ENCODE measurements at regions not wholly inside any gene's neighbourhood (a gene's known extent, or its start where the extent isn't known, plus 50 kb on each side); places are given as distances from the start of the nearest gene placed in this dataset.

- no peak for DNase-seq (ENCODE audit: low read depth in 2 of 2)
Observed at GRCh38 chr5:61737301-61737963, 405.4 kb downstream of the ZSWIM6 start.

DNA sequence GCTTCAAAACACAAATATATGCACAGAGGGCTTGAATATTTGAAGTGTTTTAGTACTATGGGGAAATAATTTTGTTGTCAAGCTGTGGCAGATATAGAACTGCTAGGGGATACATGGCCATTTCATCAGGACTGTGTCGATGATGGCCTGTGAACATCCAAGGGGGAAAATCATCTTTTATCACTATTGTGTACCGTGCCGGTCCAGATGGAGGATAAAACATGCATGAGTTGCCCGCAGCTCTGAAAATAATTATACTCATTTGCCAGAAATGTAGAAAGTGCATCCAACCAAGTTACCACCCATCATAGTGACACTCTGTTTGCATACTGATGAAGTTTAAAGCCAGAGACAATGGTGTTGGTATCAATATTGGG, 405.9 kb downstream of the ZSWIM6 start:
- no peak for DNase-seq (ENCODE audit: low read depth in 2 of 2)

DNA sequence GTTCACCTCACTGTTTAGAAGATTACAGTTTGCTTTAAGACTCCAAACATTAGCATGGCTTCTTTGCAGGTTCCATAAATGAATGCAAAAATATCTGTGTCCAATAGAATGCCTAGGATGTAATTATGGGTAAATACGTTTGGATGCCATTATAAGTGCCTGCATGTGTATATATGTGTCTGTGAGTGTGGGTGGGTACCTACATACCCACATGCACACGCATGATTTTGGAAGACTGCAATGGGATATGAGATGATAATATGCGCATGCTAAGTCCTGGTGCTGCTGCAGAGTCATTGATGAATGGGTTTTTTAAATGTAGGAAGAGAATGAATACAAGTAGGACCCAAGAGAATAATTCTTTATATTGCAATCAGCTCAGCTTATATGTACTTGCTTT, 406.4 kb downstream of the ZSWIM6 start:
- DNase-seq (ENCODE audit: low read depth in 2 of 2), result no peak

- no peak for DNase-seq (ENCODE audit: low read depth in 2 of 2)
Observed at GRCh38 chr5:61744690-61745619, 412.9 kb downstream of the ZSWIM6 start.

GRCh38 chr5:61746831-61747575, 414.9 kb downstream of the ZSWIM6 start:
- no peak for DNase-seq (ENCODE audit: low read depth in 2 of 2)

GRCh38 chr5:61748121-61748520, 416.1 kb downstream of the ZSWIM6 start:
- no peak for DNase-seq (ENCODE audit: low read depth in 2 of 2)

DNA sequence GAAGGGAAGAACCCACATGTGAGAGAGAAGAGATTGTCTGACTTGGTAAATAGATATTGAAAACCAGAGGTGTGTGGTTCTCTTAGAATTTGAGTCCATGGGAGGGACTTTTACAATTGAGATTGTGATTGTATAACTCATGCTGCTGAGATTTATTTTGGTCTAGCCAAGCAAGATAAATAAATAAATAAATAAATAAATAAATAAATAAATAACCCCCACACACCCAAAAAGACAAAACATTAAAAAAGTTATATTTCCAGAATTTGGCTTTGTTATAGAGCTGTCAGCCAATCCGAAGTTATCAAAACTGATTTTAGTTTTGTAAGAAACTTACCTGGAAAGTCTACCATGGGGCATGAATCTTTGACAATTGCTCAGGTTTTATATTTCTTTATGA, 416.6 kb downstream of the ZSWIM6 start:
- DNase-seq (ENCODE audit: low read depth in 2 of 2), result no peak

DNA sequence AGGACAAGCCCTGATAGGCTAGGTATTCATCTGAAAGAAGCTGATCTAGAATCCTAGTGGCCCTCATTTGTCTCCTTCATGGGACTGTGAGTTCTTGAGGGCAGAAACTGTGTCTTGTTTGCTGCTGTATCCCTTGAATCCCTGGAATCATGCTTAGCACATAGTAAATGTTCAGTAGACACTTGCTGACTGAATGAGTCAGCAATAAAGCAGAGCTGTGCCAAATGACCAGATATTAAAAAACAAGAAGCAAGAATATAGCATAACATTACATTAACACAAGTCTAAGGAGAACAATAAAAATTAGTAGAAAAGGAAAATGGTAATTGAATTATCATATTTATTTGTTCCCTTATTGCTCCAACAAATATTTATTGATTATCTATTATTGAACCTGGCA, 420.5 kb downstream of the ZSWIM6 start:
- no peak for DNase-seq (ENCODE audit: low read depth in 2 of 2)

DNA sequence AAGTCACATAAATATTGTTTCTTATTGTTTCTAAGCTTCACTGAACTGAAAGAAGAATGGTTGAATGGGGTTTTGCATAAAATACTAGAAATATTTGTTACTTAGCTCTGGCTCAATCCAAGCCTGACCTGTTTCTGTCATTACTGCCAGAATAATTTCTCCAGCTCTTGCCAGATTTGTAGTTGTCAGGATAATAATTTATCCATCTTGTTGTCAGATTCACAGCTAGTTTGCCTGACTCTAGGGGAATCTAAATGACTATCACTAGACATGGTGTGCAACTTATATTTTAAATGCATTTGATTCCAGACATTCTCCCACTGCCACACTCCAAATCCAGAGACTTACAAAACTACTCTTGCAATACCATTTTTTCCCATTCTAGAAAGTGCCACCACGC, 422.7 kb downstream of the ZSWIM6 start:
- DNase-seq (ENCODE audit: low read depth in 2 of 2), result no peak

DNA sequence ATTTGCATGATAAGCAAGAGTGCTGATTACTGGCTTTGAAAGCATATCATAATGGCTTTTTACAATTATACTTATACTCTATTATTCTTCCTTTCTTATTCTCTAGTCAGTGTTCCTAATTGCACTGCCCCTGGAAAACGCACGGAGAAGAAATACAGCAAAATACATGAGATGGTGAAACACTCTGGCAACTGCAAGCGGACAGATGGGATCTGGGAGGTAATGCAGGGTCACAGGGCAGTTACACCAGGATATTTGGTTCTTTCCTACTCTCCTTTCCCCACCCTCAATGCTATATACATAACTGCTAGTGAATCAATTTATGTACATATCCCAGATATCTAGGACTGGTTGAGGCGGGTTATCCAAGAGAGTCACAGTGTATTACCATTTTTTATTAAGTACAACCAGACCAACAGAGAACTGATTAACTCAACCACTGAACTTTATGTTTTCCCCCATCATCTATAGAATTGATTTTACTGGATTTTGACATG, 423.7 kb downstream of the ZSWIM6 start:
- no peak for DNase-seq (ENCODE audit: low read depth in 2 of 2)

GRCh38 chr5:61758711-61759110, 426.7 kb downstream of the ZSWIM6 start:
- DNase-seq (ENCODE audit: low read depth in 2 of 2), result no peak

DNA sequence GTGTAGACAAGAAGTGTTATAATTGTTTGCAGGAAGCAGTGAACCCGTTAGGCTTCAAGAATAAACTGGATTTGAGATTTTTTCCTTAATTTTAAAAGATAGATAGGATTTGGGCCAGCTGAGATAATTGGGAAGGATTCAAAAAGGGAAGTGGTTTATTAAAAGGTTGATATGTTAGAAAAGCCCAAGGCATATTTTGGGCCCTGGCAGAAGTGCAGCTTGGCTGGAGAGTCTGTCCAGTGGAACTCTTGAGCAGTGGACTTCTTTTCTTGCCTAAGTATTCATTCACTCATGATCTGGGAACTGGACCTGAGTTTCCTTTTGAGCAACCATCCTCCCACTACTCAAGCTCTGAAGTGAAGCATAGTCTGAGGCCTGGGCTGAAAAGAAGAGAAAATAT, 433.4 kb downstream of the ZSWIM6 start:
- no peak for DNase-seq (ENCODE audit: low read depth in 2 of 2)

DNA sequence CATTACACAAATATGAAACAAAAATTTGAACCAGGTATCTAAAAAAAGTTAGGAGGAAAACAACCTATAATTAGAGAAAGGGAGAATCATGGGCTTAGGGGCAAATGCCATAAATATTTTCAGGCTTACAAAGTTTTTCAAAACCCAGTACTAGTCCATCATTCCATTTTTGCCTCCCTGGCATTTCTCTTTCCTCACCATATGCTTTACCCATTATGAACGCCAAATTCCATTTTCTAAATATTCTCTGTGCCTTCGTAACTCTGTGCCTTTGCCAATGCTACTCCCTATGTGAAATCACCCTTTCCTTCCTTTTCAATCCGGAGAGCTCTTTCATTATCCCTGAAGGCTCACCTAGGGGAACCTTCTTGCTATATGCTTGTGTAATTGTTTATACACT, 434.1 kb downstream of the ZSWIM6 start:
- no peak for DNase-seq (ENCODE audit: low read depth in 2 of 2)

DNA sequence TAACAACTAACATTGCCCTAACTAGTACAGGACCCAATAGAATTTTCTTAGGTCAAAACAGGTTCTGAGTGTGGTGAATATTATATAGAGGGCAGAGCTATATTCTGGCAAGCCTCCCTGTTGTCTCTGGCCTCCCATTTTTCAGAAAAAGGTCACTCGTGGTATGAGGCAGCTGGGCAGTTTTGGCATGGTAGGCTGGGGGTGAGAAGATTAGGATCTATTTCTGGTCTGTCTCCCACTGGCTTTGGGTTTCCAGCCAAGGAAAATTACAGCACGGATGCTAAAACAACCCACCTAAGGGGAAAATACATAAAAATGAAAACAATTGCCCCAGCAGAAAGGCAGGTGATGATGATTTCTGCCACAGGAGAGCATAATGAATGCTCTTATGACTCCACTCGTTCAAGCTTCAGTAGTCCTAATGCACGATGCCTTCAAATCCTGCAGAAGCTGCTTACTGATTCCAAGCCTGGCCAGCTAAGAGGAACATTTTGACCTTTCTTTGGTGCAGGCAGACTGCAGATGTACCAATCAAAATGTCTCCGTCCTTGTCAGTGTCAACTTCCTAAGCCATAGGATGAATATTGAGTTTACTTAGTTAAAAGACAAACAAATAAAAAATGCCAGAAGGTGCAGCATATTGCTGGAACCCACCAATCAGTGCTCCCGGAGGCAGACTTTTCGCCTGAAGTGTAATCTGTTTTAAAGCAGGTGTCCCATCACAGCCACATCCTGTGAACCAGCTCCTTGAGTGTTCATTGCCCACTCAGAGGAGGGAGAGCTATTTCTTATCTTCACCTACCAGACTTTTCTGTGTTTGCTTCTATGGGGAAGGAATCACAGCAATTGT, 435.4 kb downstream of the ZSWIM6 start:
- no peak for DNase-seq (ENCODE audit: low read depth in 2 of 2)

GRCh38 chr5:61768692-61769281, 436.7 kb downstream of the ZSWIM6 start:
- no peak for DNase-seq (ENCODE audit: low read depth in 2 of 2)

GRCh38 chr5:61771062-61771461, 439.0 kb downstream of the ZSWIM6 start:
- DNase-seq (ENCODE audit: low read depth in 2 of 2), result no peak

GRCh38 chr5:61771808-61772207, 439.8 kb downstream of the ZSWIM6 start:
- DNase-seq (ENCODE audit: low read depth in 2 of 2), result no peak

DNA sequence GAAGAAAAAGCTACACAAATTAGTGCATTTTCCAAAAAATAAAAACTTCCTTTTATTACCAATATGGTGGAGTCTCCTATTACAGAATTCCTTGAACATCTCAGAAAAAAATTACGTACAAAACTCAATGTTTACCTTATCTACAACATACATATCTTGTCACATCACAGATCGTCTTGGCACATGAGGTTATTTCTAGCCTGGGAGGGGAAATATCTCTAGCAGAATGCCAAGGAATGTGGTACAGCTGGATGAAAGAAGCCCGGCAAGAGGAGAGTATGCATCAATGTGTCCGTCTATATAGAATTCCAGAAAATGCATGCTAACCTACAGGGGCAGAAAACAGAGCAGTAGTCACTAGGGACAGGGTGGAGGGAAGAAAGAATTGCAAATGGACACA, 443.8 kb downstream of the ZSWIM6 start:
- DNase-seq (ENCODE audit: low read depth in 2 of 2), result no peak

- DNase-seq (ENCODE audit: low read depth in 2 of 2), result no peak
Observed at GRCh38 chr5:61777292-61777691, 445.2 kb downstream of the ZSWIM6 start.

GRCh38 chr5:61779743-61780142, 447.7 kb downstream of the ZSWIM6 start:
- DNase-seq (ENCODE audit: low read depth in 2 of 2), result no peak

- no peak for DNase-seq (ENCODE audit: low read depth in 2 of 2)
Observed at GRCh38 chr5:61783481-61783880, 451.4 kb downstream of the ZSWIM6 start.
